Effector memory CD4-positive, alpha-beta T cell (primary cell): ENCODE measurements at regions not wholly inside any gene's neighbourhood (a gene's known extent, or its start where the extent isn't known, plus 50 kb on each side); places are given as distances from the start of the nearest gene placed in this dataset.

Source experiments
- DNase-seq, 3 donors: peaks; one replicate each; pipeline ENCODE4 v3.0.0-alpha.2; 2020
- H3K27ac ChIP-seq: 2 replicates; pipeline ENCODE4 v1.7.0; 2013; ENCODE audit warnings: mild to moderate bottlenecking, low read length, moderate library complexity; ENCODE audit not compliant: insufficient read depth, poor library complexity, severe bottlenecking
- H3K27me3 ChIP-seq: replicated peaks from 2 replicates; pipeline ENCODE4 v1.7.0; 2013; ENCODE audit warnings: mild to moderate bottlenecking, low read length; ENCODE audit not compliant: insufficient read depth, control insufficient read depth, poor library complexity, severe bottlenecking
- H3K36me3 ChIP-seq: 2 replicates; pipeline ENCODE4 v1.7.0; 2013; ENCODE audit warnings: mild to moderate bottlenecking, low read length, moderate library complexity; ENCODE audit not compliant: control insufficient read depth, insufficient read depth
- H3K4me1 ChIP-seq: 2 replicates; pipeline ENCODE4 v1.7.0; 2013; ENCODE audit warnings: low read length, mild to moderate bottlenecking; ENCODE audit not compliant: control insufficient read depth, insufficient read depth, poor library complexity, severe bottlenecking
- H3K4me3 ChIP-seq: 2 replicates; pipeline ENCODE4 v1.7.0; 2013; ENCODE audit warnings: low read length, low read depth, mild to moderate bottlenecking; ENCODE audit not compliant: insufficient read depth, poor library complexity, severe bottlenecking
- H3K9me3 ChIP-seq: 2 replicates; pipeline ENCODE4 v1.7.0; 2013; ENCODE audit warnings: mild to moderate bottlenecking, low read length, moderate library complexity; ENCODE audit not compliant: control insufficient read depth

DNA sequence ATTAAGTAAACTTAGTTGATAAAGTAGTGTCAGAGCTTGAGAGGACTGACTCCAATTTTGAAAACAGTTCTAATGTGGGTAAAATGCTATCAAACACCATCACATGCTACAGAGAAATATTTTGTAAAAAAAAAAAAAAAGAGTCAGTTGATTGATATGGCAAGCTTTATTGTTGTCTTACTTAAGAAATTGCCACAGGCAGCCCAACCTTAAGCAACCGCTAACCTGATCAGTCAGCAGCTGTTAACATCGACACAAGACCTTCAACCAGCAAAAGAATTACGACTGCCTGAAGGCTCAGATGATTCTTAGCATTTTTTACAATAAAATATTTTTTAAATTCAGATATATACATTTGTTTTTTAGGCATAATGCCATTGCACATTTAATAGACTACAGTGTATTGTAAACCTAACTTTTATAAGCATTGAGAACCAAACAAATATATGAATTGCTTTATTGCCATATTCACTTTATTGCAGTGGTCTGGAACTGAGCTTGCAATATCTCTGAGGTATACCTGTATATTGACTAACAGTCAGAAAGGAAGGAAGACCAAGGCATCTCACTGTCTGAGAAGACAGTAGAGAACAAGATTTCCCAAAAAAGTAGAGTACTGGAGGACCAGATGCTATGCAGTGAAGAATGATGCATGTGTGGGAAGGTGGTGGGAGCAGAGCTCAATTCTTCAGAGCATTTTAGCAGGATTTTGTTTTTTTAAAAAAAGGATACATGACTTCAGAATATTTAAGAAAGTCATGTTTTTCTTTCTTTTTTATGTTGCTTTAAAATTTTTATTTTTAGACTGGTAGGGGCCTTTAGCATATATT, 973.8 kb upstream of the GYPC start:
- no peaks in the 10 kb centered on the region for H3K9me3 ChIP-seq
- no peak overlapping the region for H3K27ac ChIP-seq
- DNase-seq, result no peak
- H3K4me1 ChIP-seq, result no peaks in the 10 kb centered on the region
- no peak overlapping the region for H3K4me3 ChIP-seq
- H3K36me3 ChIP-seq, result no peaks in the 10 kb centered on the region
- no peaks in the 10 kb centered on the region for H3K27me3 ChIP-seq

GRCh38 chr2:125684256-125684655, 971.7 kb upstream of the GYPC start:
- no peaks in the 10 kb centered on the region for H3K4me1 ChIP-seq
- H3K9me3 ChIP-seq, result no peaks in the 10 kb centered on the region
- H3K4me3 ChIP-seq, result no peak overlapping the region
- DNase-seq, result no peak
- H3K27ac ChIP-seq, result no peak overlapping the region
- no peaks in the 10 kb centered on the region for H3K36me3 ChIP-seq
- no peaks in the 10 kb centered on the region for H3K27me3 ChIP-seq

DNA sequence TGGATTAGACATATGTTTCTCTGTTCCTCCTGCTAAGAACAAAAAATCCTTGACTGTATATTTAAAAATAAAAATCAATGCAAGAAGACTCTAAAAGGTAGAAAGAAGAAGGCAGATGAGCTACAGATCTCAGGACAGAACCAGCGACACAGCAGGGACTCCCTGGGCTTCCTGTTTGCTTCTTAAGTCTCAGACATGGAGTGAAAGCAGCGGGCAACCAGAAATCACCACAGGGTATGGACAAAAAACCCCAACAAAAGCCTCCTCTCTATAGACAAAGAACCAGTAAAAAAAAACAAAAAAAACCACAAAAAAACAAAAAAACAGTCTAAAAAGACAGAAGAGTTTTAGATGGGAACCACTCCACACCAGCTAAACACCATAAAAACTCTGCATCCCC, 971.0 kb upstream of the GYPC start:
- Histone ChIP-seq H3K36me3 (no peaks in the 10 kb centered on the region), H3K4me3 (no peak overlapping the region), H3K9me3 (no peaks in the 10 kb centered on the region), H3K27me3 (no peaks in the 10 kb centered on the region), H3K27ac (no peak overlapping the region), H3K4me1 (no peaks in the 10 kb centered on the region)
- DNase-seq, result no peak

DNA sequence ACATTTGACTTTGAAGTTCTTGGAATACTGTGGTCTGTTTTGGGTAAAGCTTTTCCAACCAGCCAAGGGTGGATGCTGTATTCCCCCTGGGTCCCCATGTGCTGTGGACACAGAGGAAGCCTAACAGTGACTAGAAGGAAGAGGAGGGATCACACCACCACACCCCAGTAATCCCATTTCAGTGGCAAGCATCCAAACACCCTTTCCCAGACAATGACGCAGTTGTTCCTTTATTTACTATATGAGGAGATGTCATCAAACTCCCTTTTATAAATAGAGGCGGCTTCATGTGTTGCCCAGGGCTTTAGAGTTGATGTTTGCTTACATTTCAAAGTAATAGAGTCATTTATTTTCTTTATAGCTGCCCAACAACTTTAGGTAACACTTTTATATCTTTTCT, 959.4 kb upstream of the GYPC start:
- no peaks in the 10 kb centered on the region for H3K4me1 ChIP-seq
- no peaks in the 10 kb centered on the region for H3K36me3 ChIP-seq
- no peak overlapping the region for H3K4me3 ChIP-seq
- H3K27me3 ChIP-seq, result no peaks in the 10 kb centered on the region
- no peaks in the 10 kb centered on the region for H3K9me3 ChIP-seq
- H3K27ac ChIP-seq, result no peak overlapping the region
- DNase-seq, result no peak

GRCh38 chr2:125698280-125698679, 957.7 kb upstream of the GYPC start:
- no peak overlapping the region for H3K4me3 ChIP-seq
- no peak for DNase-seq
- H3K27ac ChIP-seq, result no peak overlapping the region
- H3K36me3 ChIP-seq, result no peaks in the 10 kb centered on the region
- no peaks in the 10 kb centered on the region for H3K9me3 ChIP-seq
- H3K4me1 ChIP-seq, result no peaks in the 10 kb centered on the region
- no peaks in the 10 kb centered on the region for H3K27me3 ChIP-seq

DNA sequence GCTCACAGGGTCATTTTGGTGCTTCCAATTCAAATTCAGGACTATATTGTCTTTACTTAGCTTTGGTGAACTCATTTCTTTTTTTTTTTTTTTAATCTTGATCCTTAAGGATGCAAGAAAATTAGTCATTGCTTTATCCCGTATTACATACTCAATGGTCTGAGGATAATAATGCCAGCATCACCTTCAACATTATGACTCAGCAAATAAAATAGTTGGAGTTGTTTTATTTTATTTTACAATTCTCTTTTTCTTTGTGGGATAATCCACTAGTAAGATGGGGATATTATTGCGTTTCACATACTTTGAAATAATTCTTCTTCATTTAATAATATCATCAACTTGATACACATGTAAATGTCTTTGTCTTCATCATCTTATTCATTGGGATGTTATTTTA, 954.9 kb upstream of the GYPC start:
- H3K27ac ChIP-seq, result no peak overlapping the region
- H3K9me3 ChIP-seq, result no peaks in the 10 kb centered on the region
- DNase-seq, result no peak
- H3K4me1 ChIP-seq, result no peaks in the 10 kb centered on the region
- no peaks in the 10 kb centered on the region for H3K27me3 ChIP-seq
- H3K4me3 ChIP-seq, result no peak overlapping the region
- H3K36me3 ChIP-seq, result no peaks in the 10 kb centered on the region

- Histone ChIP-seq H3K27ac (no peak overlapping the region), H3K4me3 (no peak overlapping the region), H3K9me3 (no peaks in the 10 kb centered on the region), H3K4me1 (no peaks in the 10 kb centered on the region), H3K36me3 (no peaks in the 10 kb centered on the region), H3K27me3 (no peaks in the 10 kb centered on the region)
- DNase-seq, result no peak
Measured at GRCh38 chr2:125707611-125708010, 948.3 kb upstream of the GYPC start.

- Histone ChIP-seq H3K27me3 (no peaks in the 10 kb centered on the region), H3K36me3 (no peaks in the 10 kb centered on the region), H3K4me3 (no peak overlapping the region), H3K27ac (no peak overlapping the region), H3K9me3 (no peaks in the 10 kb centered on the region), H3K4me1 (no peaks in the 10 kb centered on the region)
- no peak for DNase-seq
Measured at GRCh38 chr2:125710561-125710960, 945.4 kb upstream of the GYPC start.

- H3K9me3 ChIP-seq, result no peaks in the 10 kb centered on the region
- DNase-seq, result no peak
- no peak overlapping the region for H3K27ac ChIP-seq
- no peaks in the 10 kb centered on the region for H3K36me3 ChIP-seq
- H3K4me3 ChIP-seq, result no peak overlapping the region
- H3K4me1 ChIP-seq, result no peaks in the 10 kb centered on the region
- no peaks in the 10 kb centered on the region for H3K27me3 ChIP-seq
Measured at GRCh38 chr2:125711075-125711474, 944.9 kb upstream of the GYPC start.

DNA sequence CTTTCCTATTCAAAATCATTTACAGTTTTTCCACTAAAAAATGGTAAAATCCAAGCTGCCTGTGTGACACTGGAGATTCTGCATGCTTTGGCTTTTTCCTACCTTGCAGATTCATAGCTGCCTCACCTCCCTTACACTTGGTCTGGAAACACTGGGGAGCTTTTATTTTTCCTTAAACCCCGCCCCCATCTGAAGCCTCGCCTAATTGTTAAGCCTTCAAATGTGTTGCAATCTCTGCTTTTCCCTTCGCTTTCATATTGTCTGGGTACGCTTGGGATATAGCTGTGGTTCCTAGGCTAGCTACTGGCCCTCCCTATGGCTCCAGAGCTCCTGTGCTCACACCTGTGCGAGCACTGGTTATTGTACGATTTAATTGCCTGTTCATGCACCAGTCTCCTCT, 942.4 kb upstream of the GYPC start:
- Histone ChIP-seq H3K27ac (no peak overlapping the region), H3K27me3 (no peaks in the 10 kb centered on the region), H3K4me3 (no peak overlapping the region), H3K4me1 (no peaks in the 10 kb centered on the region), H3K9me3 (no peaks in the 10 kb centered on the region), H3K36me3 (no peaks in the 10 kb centered on the region)
- DNase-seq, result no peak
